Neural crest cell (in vitro differentiated cells): ENCODE measurements at regions not wholly inside any gene's neighbourhood (a gene's known extent, or its start where the extent isn't known, plus 50 kb on each side); places are given as distances from the start of the nearest gene placed in this dataset.

Experiments used
- DNase-seq: peaks from one replicate; pipeline ENCODE4 v3.0.0; 2021; ENCODE audit warnings: low read depth, mixed read lengths, low spot score
- H3K27ac Mint-ChIP-seq: one replicate; pipeline ENCODE4 v1.8.0; 2021; ENCODE audit warnings: mild to moderate bottlenecking, mixed read lengths; ENCODE audit not compliant: unreplicated experiment
- H3K27me3 Mint-ChIP-seq: 2 replicates; pipeline ENCODE4 v1.8.0; 2021; ENCODE audit warnings: low read depth, mild to moderate bottlenecking, mixed read lengths
- H3K36me3 Mint-ChIP-seq: 2 replicates; pipeline ENCODE4 v1.8.0; 2021; ENCODE audit warnings: low read depth, mild to moderate bottlenecking, mixed read lengths
- H3K4me1 Mint-ChIP-seq: 2 replicates; pipeline ENCODE4 v1.8.0; 2021; ENCODE audit warnings: mixed read lengths
- H3K4me3 Mint-ChIP-seq: one replicate; pipeline ENCODE4 v1.8.0; 2021; ENCODE audit warnings: mild to moderate bottlenecking, mixed read lengths
- H3K9me3 Mint-ChIP-seq: 2 replicates; pipeline ENCODE4 v1.8.0; 2021; ENCODE audit warnings: mixed read lengths
- TF ChIP-seq, protein P1 (sequence below): fragments of 200-600 bp; sonication (generic); conservative IDR thresholded peaks from 2 replicates; pipeline ENCODE4 v1.5.0; 2021; ENCODE audit warnings: antibody characterized with exemption, mild to moderate bottlenecking

DNA sequence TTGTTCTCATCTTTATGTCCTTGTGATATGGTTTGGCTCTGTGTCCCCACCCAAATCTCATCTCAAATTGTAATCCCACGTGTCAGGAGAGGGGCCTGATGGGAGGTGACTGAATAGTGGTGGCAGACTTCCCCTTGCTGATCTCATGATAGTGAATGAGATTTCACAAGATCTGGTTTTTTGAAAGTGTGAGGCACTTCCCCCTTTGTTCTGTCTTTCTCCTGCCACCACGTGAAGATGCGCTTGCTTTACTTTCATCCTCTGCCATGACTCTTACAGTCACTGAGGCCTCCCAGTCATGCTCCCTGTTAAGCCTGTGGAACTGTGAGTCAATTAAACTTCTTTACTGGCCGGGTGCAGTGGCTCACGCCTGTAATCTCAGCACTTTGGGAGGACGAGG is 161.0 kb downstream of the HERPUD2 start:
- Mint-ChIP-seq H3K9me3 (no peaks in the 10 kb centered on the region), H3K4me1 (peaks cover 5% of the 10 kb centered on the region), H3K27ac (no peak overlapping the region), H3K27me3 (peaks cover 30% of the 10 kb centered on the region), H3K4me3 (no peak overlapping the region), H3K36me3 (no peaks in the 10 kb centered on the region)
- no peak for DNase-seq
- TF ChIP-seq, protein P1, sequence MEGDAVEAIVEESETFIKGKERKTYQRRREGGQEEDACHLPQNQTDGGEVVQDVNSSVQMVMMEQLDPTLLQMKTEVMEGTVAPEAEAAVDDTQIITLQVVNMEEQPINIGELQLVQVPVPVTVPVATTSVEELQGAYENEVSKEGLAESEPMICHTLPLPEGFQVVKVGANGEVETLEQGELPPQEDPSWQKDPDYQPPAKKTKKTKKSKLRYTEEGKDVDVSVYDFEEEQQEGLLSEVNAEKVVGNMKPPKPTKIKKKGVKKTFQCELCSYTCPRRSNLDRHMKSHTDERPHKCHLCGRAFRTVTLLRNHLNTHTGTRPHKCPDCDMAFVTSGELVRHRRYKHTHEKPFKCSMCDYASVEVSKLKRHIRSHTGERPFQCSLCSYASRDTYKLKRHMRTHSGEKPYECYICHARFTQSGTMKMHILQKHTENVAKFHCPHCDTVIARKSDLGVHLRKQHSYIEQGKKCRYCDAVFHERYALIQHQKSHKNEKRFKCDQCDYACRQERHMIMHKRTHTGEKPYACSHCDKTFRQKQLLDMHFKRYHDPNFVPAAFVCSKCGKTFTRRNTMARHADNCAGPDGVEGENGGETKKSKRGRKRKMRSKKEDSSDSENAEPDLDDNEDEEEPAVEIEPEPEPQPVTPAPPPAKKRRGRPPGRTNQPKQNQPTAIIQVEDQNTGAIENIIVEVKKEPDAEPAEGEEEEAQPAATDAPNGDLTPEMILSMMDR: no peak

DNA sequence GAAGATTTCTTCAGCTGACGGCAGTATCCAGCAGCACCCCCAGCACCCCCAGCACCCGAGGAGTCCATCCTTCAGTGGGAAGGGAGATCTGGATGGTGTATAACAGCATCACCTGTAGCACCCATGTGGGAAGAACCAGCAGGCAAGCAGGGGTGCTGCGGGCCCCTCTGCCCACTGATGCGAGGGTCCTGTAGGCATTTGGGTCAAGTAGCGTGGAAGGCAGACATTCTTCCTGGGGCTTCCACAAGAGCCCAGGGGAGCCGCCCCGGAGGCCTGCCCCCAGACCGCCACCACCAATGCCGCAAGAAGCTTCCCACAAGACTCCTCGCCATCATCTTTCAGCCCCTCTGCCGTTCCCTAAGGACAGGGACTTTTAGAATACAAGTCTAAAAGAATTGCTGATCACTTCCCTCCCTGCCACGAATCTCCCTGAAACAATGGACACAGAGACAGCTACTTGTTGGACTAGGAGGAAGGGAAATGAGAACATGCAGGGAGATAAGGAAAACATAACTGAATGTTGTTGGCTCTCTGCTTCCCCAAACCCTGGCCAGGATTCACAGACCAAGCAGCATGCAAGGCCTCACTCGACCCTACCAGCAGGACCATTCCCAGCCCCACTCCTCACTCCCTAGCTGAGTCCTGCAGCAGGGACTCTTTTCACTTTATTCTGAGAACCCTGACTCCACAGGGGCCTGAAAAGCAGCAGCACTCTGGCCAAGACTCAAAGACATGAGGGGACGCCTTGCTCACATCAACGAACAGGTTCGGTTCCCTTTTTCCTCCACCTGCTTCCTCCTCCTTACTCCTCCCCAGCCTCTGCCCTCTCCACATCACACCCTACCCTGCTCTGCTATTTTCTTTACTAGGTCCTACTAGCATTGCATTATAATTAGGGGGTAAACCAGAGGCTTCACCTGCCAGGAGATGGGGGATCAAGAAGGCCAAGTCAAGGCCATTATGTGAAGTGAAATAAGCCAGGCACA is 164.5 kb downstream of the HERPUD2 start:
- Mint-ChIP-seq H3K4me1 (no peaks in the 10 kb centered on the region), H3K27ac (no peak overlapping the region), H3K27me3 (peaks cover 25% of the 10 kb centered on the region), H3K4me3 (no peak overlapping the region), H3K9me3 (no peaks in the 10 kb centered on the region), H3K36me3 (no peaks in the 10 kb centered on the region)
- TF ChIP-seq, protein P1: no peak
- DNase-seq: no peak

DNA sequence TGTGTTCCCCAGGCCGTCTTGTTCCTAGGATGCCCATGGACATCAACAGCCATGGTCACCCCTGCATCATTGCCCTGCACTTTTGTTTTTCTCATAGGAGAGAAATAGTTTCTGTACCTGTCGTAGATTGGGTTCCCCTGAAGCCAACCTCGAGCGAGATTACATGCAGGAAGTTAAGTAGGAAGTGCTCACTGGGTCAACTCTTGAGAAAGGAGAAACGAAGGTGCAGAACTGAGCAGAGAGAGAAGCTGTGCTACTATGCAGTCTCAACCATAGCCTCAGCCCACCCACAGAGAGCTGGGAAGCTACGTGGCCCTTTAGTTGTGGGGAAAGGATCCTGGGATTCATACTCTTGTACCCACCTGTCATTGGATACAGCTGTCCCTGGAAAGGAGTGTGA is 165.2 kb downstream of the HERPUD2 start:
- Mint-ChIP-seq H3K9me3 (no peaks in the 10 kb centered on the region), H3K36me3 (no peaks in the 10 kb centered on the region), H3K4me3 (no peak overlapping the region), H3K4me1 (no peaks in the 10 kb centered on the region), H3K27ac (no peak overlapping the region), H3K27me3 (peaks cover 25% of the 10 kb centered on the region)
- TF ChIP-seq, protein P1: no peak
- no peak for DNase-seq

DNA sequence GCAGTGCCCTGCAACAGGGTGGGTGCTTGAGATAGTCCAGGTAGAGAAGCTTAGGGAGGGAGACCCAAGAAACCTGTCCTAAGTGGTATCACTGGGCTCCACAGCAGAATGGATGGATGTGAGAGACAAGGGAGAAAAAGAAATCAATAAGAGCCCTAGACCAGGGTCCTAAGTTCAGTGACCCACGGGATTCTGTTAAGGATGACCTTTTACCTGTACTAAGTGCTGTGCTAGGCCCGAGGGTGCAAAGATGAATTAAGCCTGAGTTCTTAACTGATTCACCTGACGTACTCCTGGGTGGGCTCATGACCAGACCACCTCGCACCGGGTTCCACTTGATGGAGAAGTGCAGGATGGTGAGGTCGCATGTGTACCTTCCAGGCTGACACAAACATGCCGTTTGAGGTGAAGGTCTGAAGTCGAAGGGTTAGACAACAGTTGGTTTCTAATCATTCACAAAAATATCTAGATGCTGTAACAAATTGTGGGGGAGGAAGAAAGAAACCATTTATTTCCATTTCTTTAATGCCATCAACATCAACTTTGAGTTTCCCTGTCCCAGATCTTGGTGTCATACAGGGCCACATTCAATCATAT is 166.5 kb downstream of the HERPUD2 start:
- peaks cover 30% of the 10 kb centered on the region for H3K27me3 Mint-ChIP-seq
- H3K36me3 Mint-ChIP-seq: no peaks in the 10 kb centered on the region
- H3K4me3 Mint-ChIP-seq: no peak overlapping the region
- TF ChIP-seq, protein P1: no peak
- no peak overlapping the region for H3K27ac Mint-ChIP-seq
- H3K4me1 Mint-ChIP-seq: no peaks in the 10 kb centered on the region
- no peak for DNase-seq
- no peaks in the 10 kb centered on the region for H3K9me3 Mint-ChIP-seq

DNA sequence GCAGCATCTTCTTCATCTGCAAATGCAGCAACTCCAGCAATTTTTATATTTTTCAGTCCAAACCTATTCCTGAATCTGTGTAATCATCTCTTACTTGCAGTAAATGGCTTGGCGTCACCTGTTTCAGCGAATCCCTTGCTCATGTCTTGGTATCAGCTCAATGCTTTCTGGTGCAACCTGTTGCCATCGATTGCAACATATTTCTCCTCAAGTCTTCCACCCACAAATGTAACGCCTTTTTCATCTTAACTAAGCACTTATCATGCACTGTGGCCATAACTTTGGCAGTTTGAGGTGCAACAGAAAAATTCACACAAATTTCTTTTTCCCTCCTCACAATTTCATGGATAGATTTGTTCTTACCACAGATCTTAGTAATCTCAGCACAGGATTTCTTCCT is 168.3 kb downstream of the HERPUD2 start:
- TF ChIP-seq, protein P1: no peak
- Mint-ChIP-seq H3K9me3 (no peaks in the 10 kb centered on the region), H3K36me3 (no peaks in the 10 kb centered on the region), H3K4me1 (no peaks in the 10 kb centered on the region), H3K4me3 (no peak overlapping the region), H3K27ac (no peak overlapping the region), H3K27me3 (peaks cover 30% of the 10 kb centered on the region)
- no peak for DNase-seq
